ENCODE measurements at regions not wholly inside any gene's neighbourhood (a gene's known extent, or its start where the extent isn't known, plus 50 kb on each side); places are given as distances from the start of the nearest gene placed in this dataset.

DNA sequence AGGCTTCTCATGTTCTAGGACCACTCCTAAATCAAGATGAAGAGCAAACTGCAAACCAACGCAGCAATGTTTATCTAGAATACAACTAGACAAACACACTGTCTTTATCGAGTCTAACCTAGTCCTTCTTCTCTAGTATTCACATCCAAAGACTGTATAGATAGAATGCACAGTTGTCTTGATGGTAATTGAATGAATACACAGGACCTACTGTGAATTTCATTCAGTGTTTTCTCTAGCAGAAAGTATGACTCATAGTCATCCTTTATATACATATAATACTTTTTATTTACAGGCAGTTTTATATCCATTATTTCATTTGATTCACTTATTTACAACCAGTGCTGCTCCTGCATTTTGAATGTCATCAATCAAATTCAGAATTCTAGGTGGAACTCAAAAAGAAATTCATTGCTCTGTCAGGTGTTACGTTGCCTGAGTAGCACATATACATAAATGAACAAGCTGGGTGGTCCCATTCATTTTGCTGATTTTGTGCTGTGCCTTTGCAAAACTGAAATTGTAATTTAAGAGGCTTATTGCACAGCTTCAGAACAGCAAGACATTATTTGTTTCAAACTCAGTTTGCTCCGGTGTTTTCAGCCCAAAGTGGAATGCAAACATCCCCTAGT is 374.8 kb downstream of the EPHA4 start:
- CTCF ChIA-PET: no interaction called here
- no peaks in the 10 kb centered on the region for H3K36me3 Mint-ChIP-seq
- H3K4me1 Mint-ChIP-seq: no peaks in the 10 kb centered on the region
- no peaks in the 10 kb centered on the region for H3K9me3 Mint-ChIP-seq
- H3K27ac Mint-ChIP-seq: no peak overlapping the region
- no peak for DNase-seq
- no peak overlapping the region for H3K4me3 Mint-ChIP-seq
- H3K27me3 Mint-ChIP-seq: no peaks in the 10 kb centered on the region

DNA sequence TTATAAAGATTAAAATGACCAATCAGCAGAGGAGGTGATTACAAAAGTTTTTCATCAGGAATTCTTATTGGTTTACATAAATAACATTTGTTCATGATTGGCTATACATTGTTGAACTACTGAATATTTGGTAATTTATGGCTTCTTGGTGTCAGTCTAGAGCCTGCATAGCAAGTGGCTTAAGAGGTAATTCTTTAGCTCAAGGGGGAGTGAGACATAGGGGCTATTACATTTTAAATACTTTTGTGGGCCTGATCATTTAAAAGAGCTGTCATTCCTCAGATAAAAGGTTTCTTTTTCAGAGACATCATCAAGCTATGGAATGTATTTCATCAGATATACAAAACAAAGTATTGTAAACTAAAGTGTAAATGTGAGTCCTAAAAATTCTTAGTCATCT is 373.8 kb downstream of the EPHA4 start:
- CTCF ChIA-PET: no interaction called here
- H3K27ac Mint-ChIP-seq: no peak overlapping the region
- no peaks in the 10 kb centered on the region for H3K36me3 Mint-ChIP-seq
- DNase-seq: no peak
- no peaks in the 10 kb centered on the region for H3K27me3 Mint-ChIP-seq
- no peaks in the 10 kb centered on the region for H3K9me3 Mint-ChIP-seq
- no peaks in the 10 kb centered on the region for H3K4me1 Mint-ChIP-seq
- no peak overlapping the region for H3K4me3 Mint-ChIP-seq

DNA sequence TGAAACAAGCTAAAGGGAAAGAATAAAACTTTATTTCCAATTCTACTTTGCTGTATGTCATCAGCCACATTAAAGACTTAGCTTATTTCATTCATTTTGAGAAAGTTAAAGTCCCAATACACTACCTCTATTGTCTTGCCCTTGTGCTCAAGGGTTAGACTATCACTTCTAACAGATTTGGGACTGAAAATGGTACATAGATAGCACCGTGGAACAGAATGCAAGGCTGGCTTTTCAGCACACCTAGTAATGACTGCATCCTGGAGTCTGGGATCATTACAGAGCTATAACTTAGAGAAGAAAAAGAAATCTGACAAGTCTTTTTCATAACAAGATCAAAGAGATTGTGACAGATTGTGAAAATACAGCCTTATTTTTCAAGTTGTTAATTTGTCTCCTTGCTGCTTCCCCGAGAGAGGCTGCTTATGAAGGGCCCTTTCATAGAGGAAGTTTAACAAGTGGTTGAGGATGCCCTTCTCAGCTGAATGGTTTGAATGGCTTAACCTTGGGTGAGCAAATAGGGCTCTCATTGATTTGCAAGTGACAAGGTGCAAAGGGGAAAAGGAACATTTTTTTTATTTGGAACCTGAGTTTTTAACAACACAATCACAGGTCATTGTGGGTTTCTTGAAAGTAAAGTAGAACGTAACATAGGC is 371.8 kb downstream of the EPHA4 start:
- Mint-ChIP-seq H3K27me3 (no peaks in the 10 kb centered on the region), H3K4me1 (no peaks in the 10 kb centered on the region), H3K9me3 (no peaks in the 10 kb centered on the region), H3K4me3 (no peak overlapping the region), H3K27ac (no peak overlapping the region), H3K36me3 (no peaks in the 10 kb centered on the region)
- CTCF ChIA-PET: interaction anchor here (0.7 kb wide), 1 partner anchor 1429 kb away, joined by 4 read pairs; no protein-coding TSS in a partner anchor
- no peak for DNase-seq

DNA sequence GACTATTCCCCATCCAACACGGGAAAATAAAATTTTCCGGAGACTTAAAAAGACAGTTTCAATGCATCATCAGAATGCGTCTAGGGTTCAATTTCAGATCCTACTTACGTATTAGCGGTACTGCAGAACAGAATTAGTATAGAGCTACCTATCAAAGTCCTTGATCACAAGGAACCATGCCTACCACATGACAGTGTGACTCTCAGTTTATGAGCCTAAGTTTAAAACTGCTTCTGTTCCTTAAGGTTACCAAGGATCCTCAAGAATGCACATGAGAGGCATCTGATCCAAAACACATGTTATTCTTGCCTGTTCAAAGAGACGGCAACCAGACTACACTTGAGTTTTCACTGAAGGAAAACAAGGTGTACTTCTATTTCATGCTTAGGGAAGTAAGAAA is 369.7 kb downstream of the EPHA4 start:
- H3K9me3 Mint-ChIP-seq: no peaks in the 10 kb centered on the region
- no peak overlapping the region for H3K27ac Mint-ChIP-seq
- DNase-seq: no peak
- H3K4me3 Mint-ChIP-seq: no peak overlapping the region
- CTCF ChIA-PET: no interaction called here
- no peaks in the 10 kb centered on the region for H3K27me3 Mint-ChIP-seq
- no peaks in the 10 kb centered on the region for H3K4me1 Mint-ChIP-seq
- no peaks in the 10 kb centered on the region for H3K36me3 Mint-ChIP-seq

DNA sequence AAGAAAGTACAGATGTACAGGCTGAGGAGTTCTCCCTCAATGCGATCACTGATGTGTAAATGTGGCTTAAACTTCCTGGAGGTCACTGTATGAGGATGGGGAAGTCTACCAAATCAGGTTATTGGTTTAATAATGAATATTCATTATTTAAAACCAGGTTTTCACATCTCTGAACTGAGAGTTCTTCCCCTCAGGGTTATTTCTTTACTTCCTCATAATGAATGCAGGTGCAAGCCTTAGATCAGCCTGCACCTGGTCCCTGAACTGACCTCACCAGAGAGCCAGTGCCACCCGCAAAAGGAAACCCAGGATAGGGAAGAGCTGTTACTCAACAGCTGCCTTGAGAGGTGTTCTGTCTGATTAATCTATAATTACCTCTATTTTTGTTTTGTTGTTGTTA is 369.0 kb downstream of the EPHA4 start:
- no peaks in the 10 kb centered on the region for H3K9me3 Mint-ChIP-seq
- CTCF ChIA-PET: no interaction called here
- H3K27ac Mint-ChIP-seq: no peak overlapping the region
- no peak for DNase-seq
- no peaks in the 10 kb centered on the region for H3K36me3 Mint-ChIP-seq
- H3K4me3 Mint-ChIP-seq: no peak overlapping the region
- H3K4me1 Mint-ChIP-seq: no peaks in the 10 kb centered on the region
- H3K27me3 Mint-ChIP-seq: no peaks in the 10 kb centered on the region

DNA sequence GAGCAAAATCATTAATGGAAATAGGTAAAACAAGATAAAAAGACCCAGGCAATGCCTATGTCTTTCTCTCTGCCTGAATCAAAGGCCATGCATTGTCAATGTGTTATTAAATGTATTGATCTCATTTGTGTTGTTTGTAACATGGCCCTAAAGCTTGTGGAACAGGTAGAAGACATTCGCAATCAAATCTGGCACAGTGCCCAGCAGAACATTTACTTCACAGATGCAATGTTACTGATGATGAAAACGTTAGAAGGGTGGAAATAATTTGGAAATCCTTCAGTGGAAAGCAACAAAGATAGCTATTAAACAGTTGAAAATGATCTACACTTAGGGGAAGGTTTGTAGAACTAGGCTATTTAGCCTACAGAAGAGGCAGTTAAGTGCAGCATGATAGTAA is 368.2 kb downstream of the EPHA4 start:
- no peak overlapping the region for H3K4me3 Mint-ChIP-seq
- H3K36me3 Mint-ChIP-seq: no peaks in the 10 kb centered on the region
- H3K4me1 Mint-ChIP-seq: no peaks in the 10 kb centered on the region
- H3K27ac Mint-ChIP-seq: no peak overlapping the region
- CTCF ChIA-PET: no interaction called here
- H3K9me3 Mint-ChIP-seq: no peaks in the 10 kb centered on the region
- no peaks in the 10 kb centered on the region for H3K27me3 Mint-ChIP-seq
- no peak for DNase-seq

DNA sequence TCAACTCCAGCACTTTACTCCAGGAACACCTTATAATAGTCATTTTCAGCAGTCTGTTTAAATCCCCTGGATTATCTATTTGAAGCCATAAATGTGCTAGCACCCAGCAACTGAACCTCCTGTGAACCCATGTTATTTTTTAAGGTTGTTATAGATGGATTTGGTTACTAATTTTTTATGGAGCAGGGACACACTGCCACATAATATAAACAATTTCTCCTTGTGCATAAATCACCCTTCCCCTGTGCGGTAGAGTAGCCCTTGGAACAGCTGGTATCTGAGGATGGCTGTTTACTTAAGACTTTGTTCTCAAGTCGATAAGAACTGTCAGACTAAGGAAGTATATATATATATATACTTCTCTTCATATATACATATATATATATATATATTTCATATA is 367.4 kb downstream of the EPHA4 start:
- Mint-ChIP-seq H3K27ac (no peak overlapping the region), H3K9me3 (no peaks in the 10 kb centered on the region), H3K27me3 (no peaks in the 10 kb centered on the region), H3K4me1 (no peaks in the 10 kb centered on the region), H3K4me3 (no peak overlapping the region), H3K36me3 (no peaks in the 10 kb centered on the region)
- DNase-seq: no peak
- CTCF ChIA-PET: no interaction called here

DNA sequence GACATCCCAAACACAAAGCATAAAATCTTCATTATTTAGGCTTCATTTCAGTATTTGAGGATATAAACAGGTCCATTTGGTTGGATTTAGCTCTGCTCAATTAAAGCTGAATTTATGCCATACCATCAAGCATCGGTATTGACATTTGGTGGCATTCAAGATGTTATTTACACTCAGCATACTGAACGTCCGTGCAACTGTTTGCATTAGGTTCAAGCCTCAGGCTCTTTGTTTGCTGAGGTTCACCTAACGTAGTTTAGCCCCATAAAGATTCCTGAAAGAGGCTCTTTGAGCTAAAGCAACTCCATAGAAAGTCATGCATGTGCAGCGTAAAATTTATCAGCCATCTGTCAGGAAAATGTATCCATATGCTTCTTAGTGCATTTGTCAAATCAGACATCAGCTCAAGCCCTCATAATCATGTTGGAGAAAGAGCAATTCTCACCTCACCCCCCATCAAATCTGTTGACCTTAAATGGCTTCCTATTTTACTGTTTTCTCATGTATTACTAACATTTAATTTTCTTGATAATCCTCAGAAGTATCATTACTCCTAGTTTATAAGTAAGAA is 366.9 kb downstream of the EPHA4 start:
- no peak for DNase-seq
- no peaks in the 10 kb centered on the region for H3K9me3 Mint-ChIP-seq
- H3K27ac Mint-ChIP-seq: no peak overlapping the region
- H3K4me3 Mint-ChIP-seq: no peak overlapping the region
- no peaks in the 10 kb centered on the region for H3K4me1 Mint-ChIP-seq
- H3K27me3 Mint-ChIP-seq: no peaks in the 10 kb centered on the region
- CTCF ChIA-PET: no interaction called here
- H3K36me3 Mint-ChIP-seq: no peaks in the 10 kb centered on the region

DNA sequence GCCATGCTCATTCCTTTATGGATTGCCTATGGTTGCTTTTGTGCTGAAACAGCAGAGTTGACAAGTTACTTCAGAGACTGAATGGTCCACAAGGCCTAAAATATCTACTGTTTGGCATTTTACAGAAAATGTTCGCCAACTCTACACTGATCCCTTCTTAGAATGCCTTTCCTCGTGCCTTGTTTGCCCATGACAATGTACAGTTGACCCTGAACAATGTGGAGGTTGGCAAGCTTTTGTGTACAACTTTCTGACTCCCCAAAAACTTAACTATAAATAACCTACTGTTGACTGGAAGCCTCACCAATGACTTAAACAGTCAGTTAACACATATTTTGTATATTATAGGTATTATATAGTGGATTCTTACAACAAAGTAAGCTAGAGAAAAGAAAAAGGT is 361.4 kb downstream of the EPHA4 start:
- DNase-seq: no peak
- Mint-ChIP-seq H3K36me3 (no peaks in the 10 kb centered on the region), H3K9me3 (no peaks in the 10 kb centered on the region), H3K4me1 (no peaks in the 10 kb centered on the region), H3K27ac (no peak overlapping the region), H3K27me3 (no peaks in the 10 kb centered on the region), H3K4me3 (no peak overlapping the region)
- CTCF ChIA-PET: no interaction called here

DNA sequence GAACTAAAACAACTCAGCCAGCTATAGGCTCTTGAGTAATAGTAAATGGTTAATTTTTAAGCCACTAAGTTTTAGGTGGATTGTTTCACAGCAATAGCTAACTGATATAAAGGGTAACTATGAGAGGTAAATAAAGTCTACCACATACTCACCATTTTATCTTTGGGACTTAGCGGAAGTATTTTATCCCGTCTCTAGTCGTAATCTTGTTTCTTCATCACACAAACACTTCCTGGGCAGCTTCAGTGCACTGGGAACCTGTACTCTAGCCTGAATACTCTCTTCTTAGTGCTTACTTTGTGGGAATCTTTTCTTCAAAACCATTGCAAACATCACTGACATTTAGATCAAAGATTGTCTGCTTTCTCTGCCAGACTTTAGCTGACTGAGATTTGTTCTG is 360.5 kb downstream of the EPHA4 start:
- Mint-ChIP-seq H3K27ac (no peak overlapping the region), H3K4me1 (no peaks in the 10 kb centered on the region), H3K9me3 (no peaks in the 10 kb centered on the region), H3K36me3 (no peaks in the 10 kb centered on the region), H3K4me3 (no peak overlapping the region), H3K27me3 (no peaks in the 10 kb centered on the region)
- DNase-seq: no peak
- CTCF ChIA-PET: no interaction called here

DNA sequence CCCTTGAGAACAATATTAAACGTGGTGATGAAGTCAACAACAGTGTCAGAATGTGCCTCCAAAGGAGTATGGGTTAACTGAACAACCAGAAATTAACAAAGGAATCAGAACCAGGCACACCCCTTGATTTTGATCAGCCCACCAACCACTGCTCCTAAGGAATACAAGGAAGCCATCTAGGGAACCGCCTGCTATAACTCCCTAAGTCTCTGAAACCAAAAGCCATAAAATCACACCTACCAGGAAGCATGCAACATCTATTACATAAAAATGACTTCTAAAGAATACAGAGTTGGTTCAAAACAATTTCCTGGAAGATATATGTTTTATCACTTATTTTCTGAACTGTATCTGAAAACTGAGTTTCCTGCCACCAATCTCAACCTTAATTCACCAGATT is 360.0 kb downstream of the EPHA4 start:
- H3K4me1 Mint-ChIP-seq: no peaks in the 10 kb centered on the region
- no peak overlapping the region for H3K27ac Mint-ChIP-seq
- H3K27me3 Mint-ChIP-seq: no peaks in the 10 kb centered on the region
- H3K36me3 Mint-ChIP-seq: no peaks in the 10 kb centered on the region
- CTCF ChIA-PET: no interaction called here
- no peak for DNase-seq
- H3K9me3 Mint-ChIP-seq: no peaks in the 10 kb centered on the region
- H3K4me3 Mint-ChIP-seq: no peak overlapping the region

DNA sequence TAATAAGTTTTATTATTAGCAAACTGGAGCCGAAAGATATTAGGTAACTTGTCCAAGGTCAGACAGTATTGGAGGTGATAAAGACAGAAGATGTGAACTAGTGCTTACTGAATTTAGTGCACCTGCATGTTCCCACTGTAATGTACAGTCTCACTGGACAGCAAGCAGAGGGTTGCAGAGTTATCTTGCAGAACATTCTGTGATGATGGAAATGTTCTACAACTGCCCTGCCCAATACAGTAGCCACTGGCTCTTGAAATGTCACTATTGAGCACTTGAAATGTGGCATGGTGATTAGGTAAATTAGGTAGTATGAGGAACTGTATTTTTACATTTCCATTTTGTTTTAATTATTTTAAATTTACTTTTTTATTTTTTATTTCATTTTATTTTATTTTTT is 356.6 kb downstream of the EPHA4 start:
- Mint-ChIP-seq H3K36me3 (no peaks in the 10 kb centered on the region), H3K4me3 (no peak overlapping the region), H3K4me1 (no peaks in the 10 kb centered on the region), H3K27me3 (no peaks in the 10 kb centered on the region), H3K27ac (no peak overlapping the region), H3K9me3 (no peaks in the 10 kb centered on the region)
- CTCF ChIA-PET: no interaction called here
- no peak for DNase-seq

DNA sequence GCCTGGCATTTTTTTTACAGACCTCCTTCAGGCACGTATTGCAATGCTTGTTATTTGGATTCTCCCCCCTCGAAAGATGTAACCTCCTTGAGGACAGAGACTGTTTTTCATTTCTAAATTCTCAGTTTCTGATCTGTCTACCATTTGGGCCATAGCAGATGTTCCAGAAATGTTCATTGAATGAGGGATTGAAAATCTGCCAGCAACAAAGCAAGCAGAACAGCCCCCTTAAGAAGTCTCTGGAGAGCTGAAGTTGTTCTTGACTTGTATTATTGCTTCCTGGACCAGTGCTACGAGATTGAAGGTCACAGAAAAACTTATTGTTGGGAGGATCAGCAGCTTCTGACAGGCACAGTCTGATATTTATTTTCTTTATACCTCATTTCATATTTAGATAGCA is 355.5 kb downstream of the EPHA4 start:
- H3K9me3 Mint-ChIP-seq: no peaks in the 10 kb centered on the region
- H3K4me1 Mint-ChIP-seq: no peaks in the 10 kb centered on the region
- no peak for DNase-seq
- H3K4me3 Mint-ChIP-seq: no peak overlapping the region
- no peaks in the 10 kb centered on the region for H3K36me3 Mint-ChIP-seq
- H3K27ac Mint-ChIP-seq: no peak overlapping the region
- no peaks in the 10 kb centered on the region for H3K27me3 Mint-ChIP-seq
- CTCF ChIA-PET: no interaction called here

DNA sequence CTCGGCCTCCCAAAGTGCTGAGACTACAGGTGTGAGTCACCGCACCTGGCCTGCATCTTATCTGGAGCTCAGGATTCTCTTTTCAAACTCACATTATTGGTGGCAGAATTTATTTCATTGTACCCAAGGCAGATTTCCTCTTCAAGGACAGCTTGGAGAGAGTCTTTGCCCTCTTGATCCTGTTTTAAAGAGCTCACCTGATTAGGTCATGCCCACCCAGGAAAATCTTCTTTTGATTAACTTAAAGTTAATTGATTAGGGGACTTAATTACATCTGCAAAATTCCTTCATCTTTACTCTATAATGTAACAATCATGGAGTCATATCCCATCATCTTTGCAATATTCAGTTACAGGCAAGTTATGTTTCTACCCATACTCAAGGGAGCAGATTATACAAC is 346.4 kb downstream of the EPHA4 start:
- Mint-ChIP-seq H3K27me3 (no peaks in the 10 kb centered on the region), H3K4me3 (no peak overlapping the region), H3K9me3 (no peaks in the 10 kb centered on the region), H3K4me1 (no peaks in the 10 kb centered on the region), H3K27ac (no peak overlapping the region), H3K36me3 (no peaks in the 10 kb centered on the region)
- no peak for DNase-seq
- CTCF ChIA-PET: no interaction called here

DNA sequence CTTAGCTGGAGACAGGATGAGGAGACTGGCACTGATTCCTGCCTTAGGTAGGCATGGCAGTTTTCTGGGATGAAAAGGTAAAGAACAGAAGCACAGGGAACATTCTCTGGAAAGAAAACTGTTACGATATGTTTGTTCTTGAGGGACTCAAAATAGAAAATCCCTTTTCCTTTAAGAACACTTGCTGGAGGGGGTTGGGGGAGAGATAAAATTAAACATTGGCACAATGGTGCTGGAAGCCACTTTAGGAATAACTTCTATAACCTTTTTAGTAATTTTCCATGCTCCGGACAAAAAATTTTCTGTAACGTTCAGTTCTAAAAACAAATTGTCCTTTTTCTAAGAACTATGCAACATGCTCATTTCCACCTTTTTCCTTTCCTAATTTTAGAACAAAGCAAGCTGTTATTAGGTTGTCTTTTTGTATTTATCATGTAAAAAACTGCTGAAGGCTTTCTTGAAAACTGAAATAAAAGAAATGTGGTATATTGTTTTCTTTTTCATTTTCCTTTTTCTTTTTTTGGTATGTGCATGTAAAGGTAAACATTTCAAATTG is 343.8 kb downstream of the EPHA4 start:
- Mint-ChIP-seq H3K27ac (no peak overlapping the region), H3K36me3 (no peaks in the 10 kb centered on the region), H3K27me3 (no peaks in the 10 kb centered on the region), H3K9me3 (no peaks in the 10 kb centered on the region), H3K4me3 (no peak overlapping the region), H3K4me1 (no peaks in the 10 kb centered on the region)
- CTCF ChIA-PET: no interaction called here
- no peak for DNase-seq
